DOHH2 (cell line): ENCODE measurements at regions not wholly inside any gene's neighbourhood (a gene's known extent, or its start where the extent isn't known, plus 50 kb on each side); places are given as distances from the start of the nearest gene placed in this dataset.

Experiments used
- H3F3A ChIP-seq: fragments of 200-600 bp; sonication (generic), shearing (Covaris generic); 2 replicates; pipeline ENCODE4 v1.6.0; 2016; ENCODE audit warnings: antibody characterized with exemption, mild to moderate bottlenecking; ENCODE audit not compliant: control insufficient read depth, insufficient read depth
- H3K27ac ChIP-seq: fragments of 200-600 bp; sonication (generic); 2 replicates; pipeline ENCODE4 v1.5.1; 2014; ENCODE audit warnings: low read depth, mild to moderate bottlenecking, low read length, moderate library complexity
- H3K27me3 ChIP-seq: fragments of 200-600 bp; sonication (generic); 2 replicates; pipeline ENCODE4 v1.6.1; 2014; ENCODE audit warnings: mild to moderate bottlenecking, low read length, mixed read lengths; ENCODE audit not compliant: control insufficient read depth
- H3K36me3 ChIP-seq: fragments of 200-600 bp; sonication (generic); 2 replicates; pipeline ENCODE4 v1.6.1; 2014; ENCODE audit warnings: mild to moderate bottlenecking, low read length, moderate library complexity, mixed read lengths; ENCODE audit not compliant: control insufficient read depth
- H3K4me1 ChIP-seq: fragments of 200-600 bp; sonication (generic); 2 replicates; pipeline ENCODE4 v1.6.1; 2014; ENCODE audit warnings: mild to moderate bottlenecking, low read length, mixed read lengths; ENCODE audit not compliant: control insufficient read depth
- H3K4me2 ChIP-seq: fragments of 200-600 bp; sonication (generic); 2 replicates; pipeline ENCODE4 v1.6.0; 2014; ENCODE audit warnings: mild to moderate bottlenecking, low read length, moderate library complexity
- H3K4me3 ChIP-seq: fragments of 200-600 bp; sonication (generic); 2 replicates; pipeline ENCODE4 v1.5.1; 2014; ENCODE audit warnings: mild to moderate bottlenecking, low read length, mixed read lengths
- H3K79me2 ChIP-seq: fragments of 200-600 bp; sonication (generic); 2 replicates; pipeline ENCODE4 v1.6.1; 2014; ENCODE audit warnings: mild to moderate bottlenecking, low read length, mixed read lengths; ENCODE audit not compliant: control insufficient read depth
- H3K9me2 ChIP-seq: fragments of 200-600 bp; sonication (generic); replicated peaks from 2 replicates; pipeline ENCODE4 v1.6.1; 2014; ENCODE audit warnings: mild to moderate bottlenecking, low read length, mixed read lengths; ENCODE audit not compliant: control insufficient read depth
- H3K9me3 ChIP-seq: fragments of 200-600 bp; sonication (generic); 2 replicates; pipeline ENCODE4 v1.6.1; 2014; ENCODE audit warnings: antibody characterized with exemption, low read length, mixed read lengths; ENCODE audit not compliant: control insufficient read depth, insufficient read depth
- H4K20me1 ChIP-seq: fragments of 200-600 bp; sonication (generic); 2 replicates; pipeline ENCODE4 v1.6.0; 2014; ENCODE audit warnings: low read depth, mild to moderate bottlenecking, antibody characterized with exemption, low read length, moderate library complexity; ENCODE audit not compliant: control insufficient read depth, insufficient read depth
- CTCF ChIP-seq: fragments of 200-600 bp; sonication (generic); IDR thresholded peaks from one replicate; pipeline ENCODE4 v1.5.1; 2014; ENCODE audit warnings: antibody characterized with exemption, mild to moderate bottlenecking, low read depth, low read length; ENCODE audit not compliant: poor library complexity, severe bottlenecking
- EZH2phosphoT487 ChIP-seq: fragments of 200-600 bp; sonication (generic); IDR thresholded peaks from 2 replicates; pipeline ENCODE4 v1.6.1; 2017; ENCODE audit warnings: borderline replicate concordance, mild to moderate bottlenecking, antibody characterized with exemption, low read length, moderate library complexity, mixed read lengths

GRCh38 chr9:7284117-7284516 is 515.5 kb downstream of the DMAC1 start:
- no peaks in the 10 kb centered on the region for H4K20me1 ChIP-seq
- no peaks in the 10 kb centered on the region for H3K9me3 ChIP-seq
- no peak overlapping the region for H3K4me2 ChIP-seq
- no peaks in the 10 kb centered on the region for H3K36me3 ChIP-seq
- H3K4me1 ChIP-seq, result no peaks in the 10 kb centered on the region
- H3K9me2 ChIP-seq, result no peaks in the 10 kb centered on the region
- TF ChIP-seq EZH2phosphoT487 (no peak), CTCF (no peak)
- H3K27ac ChIP-seq, result no peak overlapping the region
- no peaks in the 10 kb centered on the region for H3K79me2 ChIP-seq
- no peak overlapping the region for H3K4me3 ChIP-seq
- no peaks in the 10 kb centered on the region for H3F3A ChIP-seq
- no peaks in the 10 kb centered on the region for H3K27me3 ChIP-seq

- H3K4me1 ChIP-seq, result no peaks in the 10 kb centered on the region
Measured at GRCh38 chr9:7273575-7273974, 515.8 kb downstream of the KDM4C start.

GRCh38 chr9:7266911-7267595 is 509.3 kb downstream of the KDM4C start:
- TF ChIP-seq EZH2phosphoT487 (no peak), CTCF (no peak)
- Histone ChIP-seq H3F3A (no peaks in the 10 kb centered on the region), H3K27ac (no peak overlapping the region), H3K36me3 (no peaks in the 10 kb centered on the region), H3K27me3 (peaks cover 7% of the 10 kb centered on the region; the same call in 1 of the 2 replicates), H3K9me2 (no peaks in the 10 kb centered on the region), H3K4me3 (no peak overlapping the region), H3K9me3 (no peaks in the 10 kb centered on the region), H4K20me1 (no peaks in the 10 kb centered on the region), H3K4me2 (no peak overlapping the region), H3K4me1 (no peaks in the 10 kb centered on the region), H3K79me2 (no peaks in the 10 kb centered on the region)

More at GRCh38 chr9:7273575-7273974, 515.8 kb downstream of the KDM4C start:
- Histone ChIP-seq H3K9me2 (no peaks in the 10 kb centered on the region), H3K9me3 (no peaks in the 10 kb centered on the region), H3K4me3 (no peak overlapping the region), H3K36me3 (no peaks in the 10 kb centered on the region), H3K27ac (no peak overlapping the region), H3F3A (no peaks in the 10 kb centered on the region), H3K4me2 (no peak overlapping the region), H3K27me3 (peaks cover 7% of the 10 kb centered on the region; the same call in 1 of the 2 replicates), H4K20me1 (no peaks in the 10 kb centered on the region), H3K79me2 (no peaks in the 10 kb centered on the region)
- TF ChIP-seq CTCF (no peak), EZH2phosphoT487 (no peak)
